WTC11 (cell line): ENCODE measurements at regions not wholly inside any gene's neighbourhood (a gene's known extent, or its start where the extent isn't known, plus 50 kb on each side); places are given as distances from the start of the nearest gene placed in this dataset.

Experiments
- ATAC-seq: fragments of 200-7000 bp; cut with Tn5 transposase; 2 replicates; pipeline ENCODE4 v1.10.0; 2021; ENCODE audit warnings: mild to moderate bottlenecking, moderate library complexity
- CTCF ChIA-PET: fragments of 300-600 bp; sonication (Branson Sonifier 250); formaldehyde crosslinking; loops from one replicate; lab custom pipeline; 2021; ENCODE audit warnings: antibody characterized with exemption; lab: Charles Lee
- POLR2A ChIA-PET: fragments of 350-600 bp; sonication (Branson Sonifier 250); formaldehyde crosslinking; loops from one replicate; lab custom pipeline; 2021; ENCODE audit warnings: antibody characterized with exemption; lab: Charles Lee
- DNase-seq: peaks from one replicate; pipeline ENCODE4 v3.0.0; 2021; ENCODE audit warnings: low spot score
- H3K27ac Mint-ChIP-seq: 2 replicates; pipeline ENCODE4 v1.8.0; 2021; ENCODE audit warnings: mixed read lengths
- H3K27me3 Mint-ChIP-seq: 2 replicates; pipeline ENCODE4 v1.8.0; 2021; ENCODE audit warnings: low read depth, mild to moderate bottlenecking, moderate library complexity, mixed read lengths
- H3K36me3 Mint-ChIP-seq: 2 replicates; pipeline ENCODE4 v1.8.0; 2021; ENCODE audit warnings: mixed read lengths
- H3K4me1 Mint-ChIP-seq: 2 replicates; pipeline ENCODE4 v1.8.0; 2022; ENCODE audit warnings: mixed read lengths
- H3K4me3 Mint-ChIP-seq: 2 replicates; pipeline ENCODE4 v1.8.0; 2021; ENCODE audit warnings: mild to moderate bottlenecking, moderate library complexity, mixed read lengths
- H3K9me3 Mint-ChIP-seq: 2 replicates; pipeline ENCODE4 v1.8.0; 2021; ENCODE audit warnings: mixed read lengths
- AFF4 ChIP-seq: sonication (generic); formaldehyde crosslinking; IDR thresholded peaks from 2 replicates; pipeline ENCODE4 v1.8.1; 2023; ENCODE audit warnings: mild to moderate bottlenecking, missing genetic modification reagents, borderline replicate concordance
- CREB1 ChIP-seq: sonication (generic); formaldehyde crosslinking; IDR thresholded peaks from 2 replicates; pipeline ENCODE4 v1.8.0; 2023; ENCODE audit warnings: mild to moderate bottlenecking, missing genetic modification reagents
- CTCF ChIP-seq: fragments of 200-600 bp; IDR thresholded peaks from 2 replicates; pipeline ENCODE4 v1.8.0; 2022; ENCODE audit warnings: antibody characterized with exemption
- E2F1 ChIP-seq: sonication (generic); formaldehyde crosslinking; IDR thresholded peaks from 2 replicates; pipeline ENCODE4 v1.8.0; 2022; ENCODE audit warnings: mild to moderate bottlenecking, missing genetic modification reagents
- FOXP1 ChIP-seq: sonication (generic); formaldehyde crosslinking; IDR thresholded peaks from 2 replicates; pipeline ENCODE4 v1.8.0; 2022; ENCODE audit warnings: missing genetic modification reagents, mild to moderate bottlenecking, moderate library complexity, borderline replicate concordance
- FOXP4 ChIP-seq: sonication (generic); formaldehyde crosslinking; IDR thresholded peaks from 2 replicates; pipeline ENCODE4 v1.8.0; 2022; ENCODE audit warnings: mild to moderate bottlenecking, missing genetic modification reagents
- JAZF1 ChIP-seq: fragments of 250-450 bp; sonication (Bioruptor Pico); IDR thresholded peaks from 2 replicates; pipeline ENCODE4 v1.9.0; 2021; ENCODE audit warnings: moderate library complexity, mild to moderate bottlenecking, inconsistent platforms
- JUN ChIP-seq: sonication (generic); formaldehyde crosslinking; IDR thresholded peaks from 2 replicates; pipeline ENCODE4 v1.8.0; 2023; ENCODE audit warnings: mild to moderate bottlenecking, missing genetic modification reagents
- MXD4 ChIP-seq: fragments of 250-450 bp; sonication (Bioruptor Pico); IDR thresholded peaks from 2 replicates; pipeline ENCODE4 v1.8.0; 2021; ENCODE audit warnings: mild to moderate bottlenecking, moderate library complexity, borderline replicate concordance
- NFATC4 ChIP-seq: fragments of 250-450 bp; sonication (Bioruptor Pico); IDR thresholded peaks from 2 replicates; pipeline ENCODE4 v1.9.0; 2021; ENCODE audit warnings: mild to moderate bottlenecking
- NR2C2 ChIP-seq: sonication (generic); formaldehyde crosslinking; IDR thresholded peaks from 2 replicates; pipeline ENCODE4 v1.8.0; 2022; ENCODE audit warnings: mild to moderate bottlenecking, missing genetic modification reagents
- SOX15 ChIP-seq: fragments of 250-450 bp; sonication (Bioruptor Pico); IDR thresholded peaks from 2 replicates; pipeline ENCODE4 v1.9.0; 2021; ENCODE audit warnings: mild to moderate bottlenecking
- STAT6 ChIP-seq: sonication (generic); formaldehyde crosslinking; conservative IDR thresholded peaks from 2 replicates; pipeline ENCODE4 v1.8.1; 2023; ENCODE audit warnings: mild to moderate bottlenecking, low read depth, missing genetic modification reagents, moderate library complexity
- TEAD4 ChIP-seq: sonication (generic); formaldehyde crosslinking; IDR thresholded peaks from 2 replicates; pipeline ENCODE4 v1.8.0; 2022; ENCODE audit warnings: mild to moderate bottlenecking, missing genetic modification reagents
- TP53 ChIP-seq: sonication (generic); formaldehyde crosslinking; IDR thresholded peaks from 2 replicates; pipeline ENCODE4 v1.8.1; 2023; ENCODE audit warnings: mild to moderate bottlenecking, missing genetic modification reagents
- ZBTB21 ChIP-seq: sonication (generic); formaldehyde crosslinking; IDR thresholded peaks from 2 replicates; pipeline ENCODE4 v1.8.1; 2023; ENCODE audit warnings: mild to moderate bottlenecking, missing genetic modification reagents, borderline replicate concordance
- ZNF121 ChIP-seq: sonication (generic); formaldehyde crosslinking; IDR thresholded peaks from 2 replicates; pipeline ENCODE4 v1.8.0; 2023; ENCODE audit warnings: missing genetic modification reagents
- ZNF423 ChIP-seq: fragments of 250-450 bp; sonication (Bioruptor Pico); IDR thresholded peaks from 2 replicates; pipeline ENCODE4 v2.1.2; 2022; ENCODE audit warnings: mild to moderate bottlenecking, moderate library complexity
- ZSCAN18 ChIP-seq: fragments of 250-450 bp; sonication (Bioruptor Pico); IDR thresholded peaks from 2 replicates; pipeline ENCODE4 v2.1.2; 2022; ENCODE audit warnings: mild to moderate bottlenecking, moderate library complexity

GRCh38 chr2:60278906-60279305, 274.5 kb downstream of the BCL11A start (continued):
- TF ChIP-seq AFF4 (no peak), MXD4 (no peak), E2F1 (no peak), TEAD4 (CRISPR knock-in tag) (no peak), STAT6 (CRISPR knock-in tag) (no peak), TP53 (CRISPR knock-in tag) (no peak), ZNF121 (CRISPR knock-in tag) (no peak), ZNF423 (CRISPR knock-in tag) (no peak), SOX15 (CRISPR knock-in tag) (no peak), NR2C2 (CRISPR knock-in tag) (no peak)

GRCh38 chr2:60275958-60276357, 277.5 kb downstream of the BCL11A start:
- no peak overlapping the region for H3K4me3 Mint-ChIP-seq
- ChIA-PET POLR2A (no interaction called here), CTCF (interaction anchor here (1.0 to 1.6 kb wide), 3 partner anchors 19 to 306 kb away, joined by 3 to 4 read pairs (median 3); no protein-coding TSS in a partner anchor)
- 0 out of 2 replicates have a peak, but pooled peaks cover 4% of the 10 kb centered on the region for H3K4me1 Mint-ChIP-seq
- no peak overlapping the region for H3K27ac Mint-ChIP-seq
- TF ChIP-seq ZBTB21 (CRISPR knock-in tag) (no peak), NFATC4 (CRISPR knock-in tag) (no peak), JAZF1 (CRISPR knock-in tag) (no peak), CTCF (no peak), FOXP4 (CRISPR knock-in tag) (no peak), CREB1 (CRISPR knock-in tag) (no peak), ZSCAN18 (no peak), FOXP1 (CRISPR knock-in tag) (no peak), JUN (no peak)
- H3K36me3 Mint-ChIP-seq, result peaks cover 13% of the 10 kb centered on the region
- H3K9me3 Mint-ChIP-seq, result peaks cover 19% of the 10 kb centered on the region
- peaks cover 3% of the 10 kb centered on the region for H3K27me3 Mint-ChIP-seq
- peak; percentile 90 for ATAC-seq
- DNase-seq, result peak; percentile 17
